Esophagus squamous epithelium (tissue), 5 donors: ENCODE measurements at regions not wholly inside any gene's neighbourhood (a gene's known extent, or its start where the extent isn't known, plus 50 kb on each side); places are given as distances from the start of the nearest gene placed in this dataset.

Experiments
- DNase-seq: peaks from one replicate; lab custom pipeline; 2025; lab: John Stamatoyannopoulos, UW
- H3K27ac ChIP-seq, 4 donors: fragments of 200-600 bp; sonication (generic); one replicate each; pipeline ENCODE4 v1.5.1; 2016 to 2019; ENCODE audit warnings: mild to moderate bottlenecking in 1 of 4
- H3K27me3 ChIP-seq, 4 donors: fragments of 200-600 bp; sonication (generic); 1 replicate in 3 of 4; 2 replicates in 1 of 4; pipeline versions ENCODE4 v1.5.1 to v1.6.0; 2017 to 2021; ENCODE audit warnings: antibody characterized with exemption in 1 of 4
- H3K36me3 ChIP-seq, 3 donors: fragments of 200-600 bp; sonication (generic); one replicate each; pipeline ENCODE4 v1.5.1; 2016 to 2019
- H3K4me1 ChIP-seq, 3 donors: fragments of 200-600 bp; sonication (generic); one replicate each; pipeline ENCODE4 v1.5.1; 2017 to 2019
- H3K4me3 ChIP-seq, 4 donors: fragments of 200-600 bp; sonication (generic); 1 replicate in 3 of 4; 2 replicates in 1 of 4; pipeline ENCODE4 v1.5.1; 2016 to 2019; ENCODE audit warnings: mild to moderate bottlenecking in 2 of 4, moderate library complexity in 1 of 4
- H3K9me3 ChIP-seq, 3 donors: fragments of 200-600 bp; sonication (generic); one replicate each; pipeline ENCODE4 v1.5.1; 2016 to 2019
- CTCF ChIP-seq, 6 experiments: fragments of 450-650 bp in 4 of 6; fragments of 200-600 bp in 2 of 6; sonication (generic) in 2 of 6; IDR thresholded peaks; one replicate each; pipeline ENCODE4 v1.5.1; 2016 to 2019; ENCODE audit warnings: antibody characterized with exemption in 6 of 6, mild to moderate bottlenecking in 4 of 6, moderate library complexity in 4 of 6
- POLR2A ChIP-seq, 4 donors: fragments of 450-650 bp; IDR thresholded peaks; one replicate each; pipeline ENCODE4 v1.6.1; 2017; ENCODE audit warnings: antibody characterized with exemption in 4 of 4, mild to moderate bottlenecking in 4 of 4, moderate library complexity in 3 of 4
- WGBS, 2 donors: methylation state at CpG; one replicate each; pipeline ENCODE4 v1.1.5; 2018; 5-methylcytosine and 5-hydroxymethylcytosine counted together
- intact Hi-C: fragments of 100-400 bp; cut with DNase I; formaldehyde crosslinking; loops from one replicate; pipeline ENCODE4 v1.15.0; 2022
- donor health status: DM: yes; HTN: yes; CAD: no.

DNA sequence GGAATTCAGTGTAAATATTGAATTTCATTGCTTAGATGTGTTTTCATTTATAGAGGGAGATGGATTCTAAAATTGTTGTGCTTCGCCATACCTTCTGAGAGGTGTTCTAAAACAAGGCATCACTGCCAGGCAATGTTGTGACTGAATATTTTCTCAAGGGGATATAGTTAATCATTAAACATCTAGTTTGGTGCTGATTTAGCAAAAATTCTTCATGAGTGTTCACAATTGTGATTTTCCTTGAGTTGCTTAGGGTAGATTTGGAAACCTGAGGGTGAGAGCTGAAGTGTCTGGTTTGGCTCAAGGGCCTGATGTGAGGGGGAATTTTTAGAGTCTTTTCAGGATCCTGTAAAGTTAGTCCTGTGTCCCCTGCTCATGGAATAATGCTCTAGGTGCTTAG is 104.5 kb downstream of the MAT2B start:
- H3K27ac ChIP-seq: no peak overlapping the region
- intact Hi-C loops: no loop called here
- H3K4me3 ChIP-seq: no peak overlapping the region
- DNase-seq: no peak
- H3K27me3 ChIP-seq: no peaks in the 10 kb centered on the region
- no peaks in the 10 kb centered on the region for H3K36me3 ChIP-seq
- H3K4me1 ChIP-seq: no peaks in the 10 kb centered on the region
- H3K9me3 ChIP-seq: no peaks in the 10 kb centered on the region
- TF ChIP-seq CTCF (IDR thresholded peaks at IDR 0.05) (no peak), POLR2A (IDR thresholded peaks at IDR 0.05) (no peak)
- WGBS, 2 donors: 71 to 91% methylated on average over 1 of the region's 1 CpG

DNA sequence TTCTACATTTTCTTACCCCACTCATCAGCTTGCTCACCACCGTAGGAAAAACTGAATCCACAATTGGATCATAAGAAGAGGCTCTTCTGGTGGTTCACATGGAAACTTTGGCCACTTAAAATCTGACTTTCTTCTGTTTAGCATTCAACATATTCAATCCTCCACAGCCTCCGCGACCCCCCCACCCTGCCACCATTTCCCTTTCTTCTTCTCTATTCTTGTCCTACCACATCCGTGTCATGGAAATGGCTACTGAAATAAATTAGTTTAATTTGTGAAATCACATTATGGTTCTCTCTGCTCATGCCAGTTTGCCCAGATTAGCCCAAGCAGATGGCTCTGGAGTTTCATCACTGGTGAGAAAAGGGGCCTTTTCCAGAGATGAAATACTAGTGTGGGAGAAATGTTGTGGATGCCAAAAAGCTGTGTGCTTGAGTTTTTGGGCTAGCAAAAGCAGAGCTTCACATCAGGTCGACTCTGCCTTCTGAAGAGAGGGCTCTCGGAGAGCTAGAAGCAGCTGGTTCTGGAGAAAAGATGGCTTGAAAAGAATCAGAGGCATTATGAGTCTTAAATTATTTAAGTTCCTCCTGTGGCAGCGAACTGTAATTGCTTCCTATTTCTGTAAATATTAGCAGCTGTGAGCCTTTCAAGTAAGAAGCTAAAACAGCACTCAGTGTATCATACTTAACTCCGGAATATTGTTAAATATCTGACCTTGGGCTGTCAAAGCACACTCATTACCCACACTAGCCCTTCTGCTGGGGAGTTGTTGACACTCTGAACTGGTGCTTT is 107.1 kb downstream of the MAT2B start:
- no peak for DNase-seq
- Histone ChIP-seq H3K27ac (no peak overlapping the region), H3K27me3 (no peaks in the 10 kb centered on the region), H3K4me3 (no peak overlapping the region), H3K9me3 (no peaks in the 10 kb centered on the region), H3K36me3 (no peaks in the 10 kb centered on the region), H3K4me1 (no peaks in the 10 kb centered on the region)
- no peak for TF ChIP-seq CTCF (IDR thresholded peaks at IDR 0.05)
- TF ChIP-seq POLR2A (IDR thresholded peaks at IDR 0.05): no peak
- intact Hi-C loops: no loop called here
- WGBS, 2 donors: 60 to 64% methylated on average over 8 of the region's 8 CpGs

GRCh38 chr5:163613150-163613442 is 107.7 kb downstream of the MAT2B start:
- Histone ChIP-seq H3K36me3 (no peaks in the 10 kb centered on the region), H3K27ac (no peak overlapping the region), H3K9me3 (no peaks in the 10 kb centered on the region), H3K4me1 (no peaks in the 10 kb centered on the region), H3K27me3 (no peaks in the 10 kb centered on the region), H3K4me3 (no peak overlapping the region)
- TF ChIP-seq POLR2A (IDR thresholded peaks at IDR 0.05) (no peak), CTCF (IDR thresholded peaks at IDR 0.05) (no peak)
- 19 to 21% methylated on average over 4 of the region's 4 CpGs for WGBS, 2 donors
- no peak for DNase-seq
- intact Hi-C loops: no loop called here

DNA sequence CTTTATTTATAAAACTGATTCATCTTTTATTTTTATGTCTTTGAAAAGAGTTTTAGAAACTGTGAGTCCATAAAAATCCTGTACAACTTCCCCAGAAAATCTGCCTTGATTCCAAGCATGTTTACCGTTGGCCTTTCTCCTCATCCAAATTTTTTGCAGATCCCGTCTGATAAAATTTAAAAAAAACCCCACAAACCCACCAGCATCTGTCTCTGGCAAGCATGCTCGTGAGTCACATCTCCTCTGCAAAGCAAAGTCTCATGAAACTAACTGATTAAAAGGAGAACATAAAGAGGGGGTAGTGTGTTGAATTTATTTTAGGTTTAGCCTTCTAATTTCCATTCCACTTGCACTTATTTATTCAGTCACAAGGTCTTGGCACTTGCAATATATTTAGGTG is 109.4 kb downstream of the MAT2B start:
- H3K9me3 ChIP-seq: no peaks in the 10 kb centered on the region
- TF ChIP-seq CTCF (IDR thresholded peaks at IDR 0.05): no peak
- TF ChIP-seq POLR2A (IDR thresholded peaks at IDR 0.05): no peak
- H3K36me3 ChIP-seq: no peaks in the 10 kb centered on the region
- no peaks in the 10 kb centered on the region for H3K4me1 ChIP-seq
- intact Hi-C loops: no loop called here
- H3K4me3 ChIP-seq: no peak overlapping the region
- H3K27ac ChIP-seq: no peak overlapping the region
- no peak for DNase-seq
- H3K27me3 ChIP-seq: no peaks in the 10 kb centered on the region
- 45 to 53% methylated on average over 3 of the region's 3 CpGs for WGBS, 2 donors

- TF ChIP-seq CTCF (IDR thresholded peaks at IDR 0.05) (no peak), POLR2A (IDR thresholded peaks at IDR 0.05) (no peak)
- no peak for DNase-seq
- Histone ChIP-seq H3K9me3 (no peaks in the 10 kb centered on the region), H3K27ac (no peak overlapping the region), H3K27me3 (no peaks in the 10 kb centered on the region), H3K36me3 (no peaks in the 10 kb centered on the region), H3K4me1 (no peaks in the 10 kb centered on the region), H3K4me3 (no peak overlapping the region)
- intact Hi-C loops: no loop called here
- 70% methylated on average over 3 of the region's 3 CpGs for WGBS, 2 donors
Observed at GRCh38 chr5:163619273-163619934, 114.0 kb downstream of the MAT2B start.
